ENCODE measurements at regions not wholly inside any gene's neighbourhood (a gene's known extent, or its start where the extent isn't known, plus 50 kb on each side); places are given as distances from the start of the nearest gene placed in this dataset.

DNA sequence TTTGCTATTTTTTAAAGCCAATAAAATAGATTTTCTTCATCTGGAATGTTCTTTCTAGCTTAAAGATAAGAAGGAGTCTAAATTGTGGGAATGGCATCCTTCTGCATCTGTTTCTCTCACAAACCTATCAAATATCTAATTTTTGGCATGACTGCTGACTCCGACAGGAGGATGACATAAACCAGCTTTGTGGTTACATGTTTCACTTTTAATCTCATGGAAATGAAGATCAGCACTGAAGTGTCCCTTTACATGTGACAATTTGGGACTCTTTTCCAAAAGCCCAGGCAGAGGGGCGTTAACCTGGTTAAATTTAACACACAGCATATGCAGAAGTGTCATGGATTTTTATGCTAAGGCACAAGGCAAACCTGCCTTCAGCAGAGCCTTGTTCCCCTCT, 694.7 kb downstream of the ARHGAP15 start:
- Histone ChIP-seq H3K4me1 (no peaks in the 10 kb centered on the region; the same call in 1 of the 2 replicates), H3K27me3 (ENCODE audit: low read depth) (no peaks in the 10 kb centered on the region), H3K36me3 (replicated peaks) (no peaks in the 10 kb centered on the region), H3K4me3 (no peak overlapping the region), H3K9me3 (no peaks in the 10 kb centered on the region)
- DNase-seq (ENCODE audit: low spot score in 2 of 2) = no peak
- in situ Hi-C loops (cut with MboI; ENCODE audit: low sequenced_read_pairs) = no loop called here

DNA sequence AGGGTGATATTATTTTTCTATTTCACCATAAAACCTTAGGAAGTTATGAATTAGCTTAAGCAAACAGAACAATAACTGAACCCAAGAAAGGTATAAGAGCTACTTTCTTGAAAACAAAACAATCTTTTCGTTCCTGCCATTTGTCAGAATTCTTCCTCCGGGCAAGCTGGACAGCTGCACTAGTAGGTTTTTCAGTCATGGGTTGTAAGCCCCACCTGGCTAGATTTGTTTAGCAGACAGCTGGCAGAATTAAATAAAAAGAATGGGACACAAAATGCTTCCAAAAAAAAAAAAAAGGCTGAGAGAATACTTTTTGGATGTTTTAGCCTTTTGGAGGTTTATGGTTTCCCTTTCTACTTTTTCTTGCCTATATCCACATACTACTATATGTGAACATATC, 694.1 kb downstream of the ARHGAP15 start:
- in situ Hi-C loops (cut with MboI; ENCODE audit: low sequenced_read_pairs) = no loop called here
- H3K27me3 ChIP-seq (ENCODE audit: low read depth) = no peaks in the 10 kb centered on the region
- H3K4me1 ChIP-seq = no peaks in the 10 kb centered on the region; the same call in 1 of the 2 replicates
- no peaks in the 10 kb centered on the region for H3K9me3 ChIP-seq
- H3K36me3 ChIP-seq (replicated peaks) = no peaks in the 10 kb centered on the region
- H3K4me3 ChIP-seq = no peak overlapping the region
- no peak for DNase-seq (ENCODE audit: low spot score in 2 of 2)

DNA sequence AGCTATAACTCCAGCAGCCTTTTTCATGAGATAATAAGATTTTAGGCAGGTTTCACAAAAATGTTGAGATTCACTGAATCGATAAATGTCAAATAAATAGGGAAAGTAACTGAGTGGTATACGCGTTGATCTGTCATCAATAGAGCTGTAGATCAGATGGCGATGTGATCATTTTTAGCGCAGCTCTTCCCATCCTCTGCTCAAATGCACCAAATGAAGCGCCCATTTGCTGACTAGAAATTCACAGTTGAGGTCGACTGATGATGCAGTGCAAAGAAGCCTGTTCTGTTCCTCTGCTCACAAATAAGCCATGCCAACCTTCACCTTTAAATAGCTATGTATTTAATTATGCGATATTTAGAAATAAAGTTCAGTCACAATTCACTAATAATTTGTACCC, 693.5 kb downstream of the ARHGAP15 start:
- no peaks in the 10 kb centered on the region; the same call in 1 of the 2 replicates for H3K4me1 ChIP-seq
- in situ Hi-C loops (cut with MboI; ENCODE audit: low sequenced_read_pairs) = no loop called here

DNA sequence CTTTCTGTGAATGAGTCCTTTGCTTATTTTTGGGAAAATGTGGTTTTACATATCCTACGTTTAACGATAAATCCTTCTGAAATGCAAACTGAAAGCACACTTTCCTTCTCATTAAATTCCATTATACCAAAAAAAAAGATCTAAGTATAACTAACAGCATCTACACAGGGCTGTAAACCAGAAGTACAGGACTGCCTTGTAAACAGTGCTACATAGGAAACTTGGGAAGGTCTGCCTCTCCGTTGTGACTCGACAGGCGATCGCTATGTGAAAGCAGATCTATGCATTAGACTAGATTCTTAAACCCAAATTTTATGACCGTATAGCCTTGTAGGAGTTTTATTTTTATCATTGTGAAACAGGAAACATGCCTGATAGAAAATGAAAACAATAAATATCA, 690.5 kb downstream of the ARHGAP15 start:
- DNase-seq (ENCODE audit: low spot score in 2 of 2) = no peak
- no peaks in the 10 kb centered on the region for H3K9me3 ChIP-seq
- in situ Hi-C loops (cut with MboI; ENCODE audit: low sequenced_read_pairs) = no loop called here
- no peaks in the 10 kb centered on the region for H3K27me3 ChIP-seq (ENCODE audit: low read depth)
- no peak overlapping the region for H3K4me3 ChIP-seq
- H3K4me1 ChIP-seq = peaks cover 10% of the 10 kb centered on the region
- H3K36me3 ChIP-seq (replicated peaks) = no peaks in the 10 kb centered on the region

More for the DNA sequence above, 693.5 kb downstream of the ARHGAP15 start:
- no peak for DNase-seq (ENCODE audit: low spot score in 2 of 2)
- H3K36me3 ChIP-seq (replicated peaks) = no peaks in the 10 kb centered on the region
- no peaks in the 10 kb centered on the region for H3K27me3 ChIP-seq (ENCODE audit: low read depth)
- no peaks in the 10 kb centered on the region for H3K9me3 ChIP-seq
- H3K4me3 ChIP-seq = no peak overlapping the region

DNA sequence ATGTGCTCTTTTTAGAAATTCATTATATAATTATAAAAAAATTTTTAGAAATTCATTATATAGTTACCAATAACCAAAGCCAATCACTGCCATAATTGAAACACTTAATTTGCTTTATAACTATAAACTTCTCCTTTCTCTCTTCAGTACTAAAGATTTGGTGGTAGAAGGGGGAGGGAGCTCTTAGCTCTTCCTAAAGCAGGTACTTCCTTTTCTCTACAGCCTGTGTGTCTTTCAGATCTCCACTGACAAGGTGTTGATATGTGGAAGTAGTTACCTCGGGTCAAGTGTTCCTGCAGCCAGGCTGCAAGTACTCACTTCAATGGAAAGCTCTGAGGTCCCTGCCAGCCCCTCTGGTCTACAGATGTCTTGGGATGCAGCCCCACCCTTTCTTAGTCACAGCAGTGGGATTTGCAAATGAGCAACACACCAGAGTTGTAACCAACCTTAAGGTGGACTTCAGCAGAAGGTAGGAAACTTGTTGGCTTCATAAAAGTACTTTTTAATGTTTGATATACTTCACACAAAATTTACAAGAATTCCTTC, 690.0 kb downstream of the ARHGAP15 start:
- H3K4me1 ChIP-seq = peaks cover 10% of the 10 kb centered on the region
- in situ Hi-C loops (cut with MboI; ENCODE audit: low sequenced_read_pairs) = no loop called here
- H3K36me3 ChIP-seq (replicated peaks) = no peaks in the 10 kb centered on the region
- no peak for DNase-seq (ENCODE audit: low spot score in 2 of 2)
- no peaks in the 10 kb centered on the region for H3K27me3 ChIP-seq (ENCODE audit: low read depth)
- H3K9me3 ChIP-seq = no peaks in the 10 kb centered on the region
- H3K4me3 ChIP-seq = no peak overlapping the region

All from HAP-1 (cell line).